ENCODE measurements at regions not wholly inside any gene's neighbourhood (a gene's known extent, or its start where the extent isn't known, plus 50 kb on each side); places are given as distances from the start of the nearest gene placed in this dataset.

DNA sequence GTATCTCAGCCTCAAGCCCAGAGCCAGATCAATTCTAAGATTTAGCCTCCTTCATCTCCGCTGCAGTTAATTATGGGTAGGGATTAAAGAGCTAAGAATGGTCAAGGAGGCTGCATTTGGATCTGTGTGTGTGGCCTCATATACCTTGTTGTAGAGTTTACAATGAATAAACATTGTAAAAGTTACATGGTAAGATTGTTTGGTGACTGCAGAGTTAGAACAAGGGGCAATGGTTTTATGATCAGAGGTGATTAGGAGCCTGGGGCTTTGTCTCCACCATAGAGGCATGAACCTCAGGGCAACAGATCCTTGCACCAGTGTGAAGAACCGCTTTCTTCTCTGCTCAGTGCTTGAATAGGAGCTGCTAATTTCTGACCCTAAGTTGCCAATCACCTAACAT, 77.0 kb upstream of the MARK1 start (continued):
- TF ChIP-seq XRCC3 (IDR thresholded peaks at IDR 0.05): no peak

DNA sequence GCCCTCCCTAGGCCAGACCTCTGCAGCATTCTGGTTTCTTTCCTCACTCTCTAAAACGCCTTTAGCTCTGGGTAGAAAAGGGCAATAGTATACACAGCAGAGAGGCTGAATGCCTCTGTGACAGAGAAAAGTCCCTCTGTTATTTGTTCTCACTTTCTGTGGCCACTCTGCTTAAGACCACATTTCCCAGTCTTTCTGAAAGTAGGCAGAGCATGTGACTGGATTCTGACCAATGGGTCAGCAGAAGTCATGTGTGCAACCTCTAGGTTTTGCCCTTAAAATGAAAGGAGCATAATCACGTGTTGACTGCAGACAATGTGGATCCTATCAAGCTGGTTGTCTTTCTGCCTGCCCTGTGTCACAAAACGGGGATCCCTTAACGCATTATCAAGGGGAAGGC, 79.7 kb upstream of the MARK1 start:
- Histone ChIP-seq H3K4me3 (no peak overlapping the region), H3K9ac (ENCODE audit: insufficient read depth in 1 of 2, low read depth in 2 of 2, low read length in 2 of 2) (no peak overlapping the region), H2AFZ (ENCODE audit: low read depth, low read length) (no peak overlapping the region), H3K27ac (ENCODE audit: extremely low read depth, low read depth, low read length) (no peak overlapping the region), H3K27me3 (ENCODE audit: control insufficient read depth in 2 of 2, insufficient read depth in 2 of 2, low read length in 2 of 2) (no peaks in the 10 kb centered on the region), H3K9me3 (replicated peaks; ENCODE audit: control insufficient read depth, insufficient read depth, low read depth, low read length) (no peaks in the 10 kb centered on the region), H3K4me2 (ENCODE audit: insufficient read depth, low read length) (no peak overlapping the region), H4K20me1 (replicated peaks; ENCODE audit: control insufficient read depth, insufficient read depth, low read length) (no peaks in the 10 kb centered on the region), H3K36me3 (ENCODE audit: control insufficient read depth, insufficient read depth, low read length) (no peaks in the 10 kb centered on the region), H3K9me1 (ENCODE audit: control insufficient read depth, insufficient read depth, low read length) (no peaks in the 10 kb centered on the region), H3K4me1 (replicated peaks in 1 of 2; ENCODE audit: control insufficient read depth in 2 of 2, insufficient read depth in 2 of 2, low read length in 2 of 2) (no peaks in the 10 kb centered on the region), H3K79me2 (ENCODE audit: control insufficient read depth, insufficient read depth, low read length) (no peaks in the 10 kb centered on the region)
- TF ChIP-seq, protein P1, sequence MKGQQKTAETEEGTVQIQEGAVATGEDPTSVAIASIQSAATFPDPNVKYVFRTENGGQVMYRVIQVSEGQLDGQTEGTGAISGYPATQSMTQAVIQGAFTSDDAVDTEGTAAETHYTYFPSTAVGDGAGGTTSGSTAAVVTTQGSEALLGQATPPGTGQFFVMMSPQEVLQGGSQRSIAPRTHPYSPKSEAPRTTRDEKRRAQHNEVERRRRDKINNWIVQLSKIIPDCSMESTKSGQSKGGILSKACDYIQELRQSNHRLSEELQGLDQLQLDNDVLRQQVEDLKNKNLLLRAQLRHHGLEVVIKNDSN (CRISPR knock-in tag; IDR thresholded peaks at IDR 0.05): peak; percentile 19; the same call in 1 of the 2 replicates
- TF ChIP-seq L3MBTL2 (IDR thresholded peaks at IDR 0.05) (peak; percentile 24; the same call in 1 of the 2 replicates), RAD51 (IDR thresholded peaks at IDR 0.05; ENCODE audit: borderline replicate concordance, low read depth) (peak; percentile 51; the same call in 1 of the 2 replicates)
- TF ChIP-seq, protein P2, sequence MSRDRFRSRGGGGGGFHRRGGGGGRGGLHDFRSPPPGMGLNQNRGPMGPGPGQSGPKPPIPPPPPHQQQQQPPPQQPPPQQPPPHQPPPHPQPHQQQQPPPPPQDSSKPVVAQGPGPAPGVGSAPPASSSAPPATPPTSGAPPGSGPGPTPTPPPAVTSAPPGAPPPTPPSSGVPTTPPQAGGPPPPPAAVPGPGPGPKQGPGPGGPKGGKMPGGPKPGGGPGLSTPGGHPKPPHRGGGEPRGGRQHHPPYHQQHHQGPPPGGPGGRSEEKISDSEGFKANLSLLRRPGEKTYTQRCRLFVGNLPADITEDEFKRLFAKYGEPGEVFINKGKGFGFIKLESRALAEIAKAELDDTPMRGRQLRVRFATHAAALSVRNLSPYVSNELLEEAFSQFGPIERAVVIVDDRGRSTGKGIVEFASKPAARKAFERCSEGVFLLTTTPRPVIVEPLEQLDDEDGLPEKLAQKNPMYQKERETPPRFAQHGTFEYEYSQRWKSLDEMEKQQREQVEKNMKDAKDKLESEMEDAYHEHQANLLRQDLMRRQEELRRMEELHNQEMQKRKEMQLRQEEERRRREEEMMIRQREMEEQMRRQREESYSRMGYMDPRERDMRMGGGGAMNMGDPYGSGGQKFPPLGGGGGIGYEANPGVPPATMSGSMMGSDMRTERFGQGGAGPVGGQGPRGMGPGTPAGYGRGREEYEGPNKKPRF (IDR thresholded peaks at IDR 0.05; ENCODE audit: low read depth, low read length): no peak
- TF ChIP-seq, protein P3, sequence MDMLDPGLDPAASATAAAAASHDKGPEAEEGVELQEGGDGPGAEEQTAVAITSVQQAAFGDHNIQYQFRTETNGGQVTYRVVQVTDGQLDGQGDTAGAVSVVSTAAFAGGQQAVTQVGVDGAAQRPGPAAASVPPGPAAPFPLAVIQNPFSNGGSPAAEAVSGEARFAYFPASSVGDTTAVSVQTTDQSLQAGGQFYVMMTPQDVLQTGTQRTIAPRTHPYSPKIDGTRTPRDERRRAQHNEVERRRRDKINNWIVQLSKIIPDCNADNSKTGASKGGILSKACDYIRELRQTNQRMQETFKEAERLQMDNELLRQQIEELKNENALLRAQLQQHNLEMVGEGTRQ (CRISPR knock-in tag; IDR thresholded peaks at IDR 0.05): peak; percentile 56
- ChIA-PET POLR2A (interaction anchor here (0.7 to 1.2 kb wide), 2 partner anchors 10 to 73 kb away, joined by 3 read pairs; no protein-coding TSS in a partner anchor), CTCF (ENCODE audit: low intra/inter-chr PET ratio) (no interaction called here)
- 0% methylated on average over 4 of the region's 4 CpGs for WGBS (ENCODE audit: insufficient coverage, low coverage, missing lambda C conversion rate)
- in situ Hi-C loops (cut with MboI) (no loop called here), intact Hi-C loops (cut with micrococcal nuclease) (no loop called here)
- no TSS peak for BruUV-seq (replicated peaks)
- ATAC-seq (no peak; the same call in 2 of the 3 replicates), FAIRE-seq (no peak), DNase-seq (ENCODE audit: extremely low read depth in 1 of 4, low spot score in 3 of 4) (no peak)

All from K562 (cell line).